Psoas muscle (tissue), 7 donors: ENCODE measurements at regions not wholly inside any gene's neighbourhood (a gene's known extent, or its start where the extent isn't known, plus 50 kb on each side); places are given as distances from the start of the nearest gene placed in this dataset.

Experiments
- ATAC-seq, 4 donors: fragments of 200-7000 bp; cut with Tn5 transposase; one replicate each; pipeline ENCODE4 v1.9.1; 2020; ENCODE audit warnings: moderate library complexity in 3 of 4, mild to moderate bottlenecking in 2 of 4
- DNase-seq, 2 donors: peaks; one replicate each; pipeline ENCODE4 v3.0.0-alpha.2; 2020
- H3K27ac ChIP-seq: fragments of 200-600 bp; one replicate; pipeline ENCODE4 v1.8.0; 2022
- H3K27me3 ChIP-seq, 3 donors: fragments of 200-600 bp in 1 of 3; one replicate each; pipeline versions ENCODE4 v1.6.1 to v1.8.0; 2013 to 2022; ENCODE audit warnings: low read length in 2 of 3, mild to moderate bottlenecking in 2 of 3, moderate library complexity in 1 of 3; ENCODE audit not compliant: insufficient read depth in 3 of 3
- H3K36me3 ChIP-seq, 2 donors: fragments of 200-600 bp in 1 of 2; one replicate each; pipeline versions ENCODE4 v1.6.1 to v1.8.0; 2013 to 2022; ENCODE audit warnings: low read depth in 1 of 2, mild to moderate bottlenecking in 1 of 2, moderate library complexity in 1 of 2; ENCODE audit not compliant: insufficient read depth in 1 of 2
- H3K4me1 ChIP-seq: fragments of 200-600 bp; one replicate; pipeline ENCODE4 v1.8.0; 2022
- H3K4me3 ChIP-seq: fragments of 200-600 bp; one replicate; pipeline ENCODE4 v1.8.0; 2022; ENCODE audit warnings: mild to moderate bottlenecking
- H3K9me3 ChIP-seq: fragments of 200-600 bp; one replicate; pipeline ENCODE4 v1.8.0; 2022
- CTCF ChIP-seq: fragments of 200-600 bp; IDR thresholded peaks from one replicate; pipeline ENCODE4 v1.8.0; 2022; ENCODE audit warnings: antibody characterized with exemption
- WGBS, 3 donors: extraction: QIAGEN DNeasy Blood & Tissue Kit; methylation state at CpG; one replicate each; pipeline versions ENCODE4 v1.1.6 to v1.1.7; 2013; 5-methylcytosine and 5-hydroxymethylcytosine counted together
- intact Hi-C, 2 donors: fragments of 100-400 bp; cut with DNase I; formaldehyde crosslinking; loops; one replicate each; pipeline versions ENCODE4 v1.11.0 to v1.14.2; 2022
- donor health status: healthy with polysubstance abuse.
- donor health status: DM: no; HTN: no; CAD: no; lungs with moderate emphysema.
- donor health status: Bipolar disorder and iron deficiency.
- donor health status: healthy.
- donor health status: DM: yes; HTN: yes; CAD: no.
- donor health status: DM: no; HTN: no; CAD: no.
- donor health status: DM: yes; HTN: yes; CAD: no.

- H3K4me3 ChIP-seq: no peak overlapping the region
- ATAC-seq (no peak), DNase-seq (no peak)
- intact Hi-C loops: no loop called here
- no peaks in the 10 kb centered on the region for H3K4me1 ChIP-seq
- no peaks in the 10 kb centered on the region for H3K27me3 ChIP-seq
- no peaks in the 10 kb centered on the region for H3K36me3 ChIP-seq
- H3K9me3 ChIP-seq: no peaks in the 10 kb centered on the region
- no peak overlapping the region for H3K27ac ChIP-seq
- 83 to 88% (median 83%) methylated on average over 2 of the region's 2 CpGs for whole genome bisulfite sequencing, 3 donors
- no peak for TF ChIP-seq CTCF
These were observed 244.3 kb upstream of the NWD2 start for GRCh38 chr4:37000281-37000680.

- Histone ChIP-seq H3K4me3 (no peak overlapping the region), H3K36me3 (no peaks in the 10 kb centered on the region), H3K27me3 (no peaks in the 10 kb centered on the region), H3K9me3 (no peaks in the 10 kb centered on the region), H3K27ac (no peak overlapping the region), H3K4me1 (no peaks in the 10 kb centered on the region)
- 92 to 94% (median 93%) methylated on average over 30 of the region's 30 CpGs for WGBS, 3 donors
- intact Hi-C loops: no loop called here
- DNase-seq: no peak
- TF ChIP-seq CTCF: no peak
- ATAC-seq: no peak
These were observed 242.7 kb upstream of the NWD2 start for GRCh38 chr4:37001688-37002436.

GRCh38 chr4:37002625-37003024, 241.9 kb upstream of the NWD2 start:
- intact Hi-C loops: no loop called here
- Histone ChIP-seq H3K4me1 (no peaks in the 10 kb centered on the region), H3K27me3 (no peaks in the 10 kb centered on the region), H3K4me3 (no peak overlapping the region), H3K36me3 (no peaks in the 10 kb centered on the region), H3K27ac (no peak overlapping the region), H3K9me3 (no peaks in the 10 kb centered on the region)
- DNase-seq: no peak
- no peak for ATAC-seq
- WGBS, 3 donors: 40 to 54% (median 43%) methylated on average over 2 of the region's 2 CpGs
- no peak for TF ChIP-seq CTCF

GRCh38 chr4:37008199-37008598, 236.3 kb upstream of the NWD2 start:
- Histone ChIP-seq H3K4me3 (no peak overlapping the region), H3K27me3 (no peaks in the 10 kb centered on the region), H3K4me1 (no peaks in the 10 kb centered on the region), H3K36me3 (no peaks in the 10 kb centered on the region), H3K27ac (no peak overlapping the region), H3K9me3 (no peaks in the 10 kb centered on the region)
- intact Hi-C loops: no loop called here
- no peak for ATAC-seq
- WGBS, 3 donors: 30 to 56% (median 53%) methylated on average over 2 of the region's 2 CpGs
- no peak for TF ChIP-seq CTCF
- DNase-seq: no peak

- ATAC-seq: no peak
- no peak overlapping the region for H3K27ac ChIP-seq
- intact Hi-C loops: no loop called here
- DNase-seq: no peak
- no peaks in the 10 kb centered on the region for H3K9me3 ChIP-seq
- H3K4me3 ChIP-seq: no peak overlapping the region
- H3K27me3 ChIP-seq: no peaks in the 10 kb centered on the region
- H3K36me3 ChIP-seq: no peaks in the 10 kb centered on the region
- H3K4me1 ChIP-seq: no peaks in the 10 kb centered on the region
- TF ChIP-seq CTCF: no peak
These were observed 230.0 kb upstream of the NWD2 start for GRCh38 chr4:37014584-37014983.
